ENCODE measurements at regions not wholly inside any gene's neighbourhood (a gene's known extent, or its start where the extent isn't known, plus 50 kb on each side); places are given as distances from the start of the nearest gene placed in this dataset.

- ChIA-PET POLR2A (no interaction called here), CTCF (no interaction called here)
- peaks cover 6% of the 10 kb centered on the region; the same call in 1 of the 2 replicates for H3K4me1 ChIP-seq (ENCODE audit: control insufficient read depth, insufficient read depth, low read length)
- in situ Hi-C loops (cut with HindIII; ENCODE audit: low pct_unique_long_range_greater_than_20kb, low sequenced_read_pairs) (no loop called here), intact Hi-C loops (cut with micrococcal nuclease; ENCODE audit: unreplicated experiment) (no loop called here)
- ATAC-seq (peak; percentile 69; the same call in 1 of the 2 replicates), DNase-seq (ENCODE audit: low read depth, low spot score) (no peak)
- BruUV-seq (replicated peaks) = no TSS peak
- H3K4me3 ChIP-seq (ENCODE audit: low read depth in 2 of 2, low read length in 2 of 2) = peak overlapping the region; percentile 15 to 39
- H3K9me3 ChIP-seq (ENCODE audit: control insufficient read depth, insufficient read depth, low read depth, low read length) = no peaks in the 10 kb centered on the region
- no peak overlapping the region for H3K27ac ChIP-seq (ENCODE audit: low read length)
- no peaks in the 10 kb centered on the region for H3K27me3 ChIP-seq (ENCODE audit: control insufficient read depth, insufficient read depth, low read length)
- no peak for TF ChIP-seq CTCF (IDR thresholded peaks at IDR 0.05)
- no peak for TF ChIP-seq SIN3A (IDR thresholded peaks at IDR 0.05; ENCODE audit: borderline replicate concordance, insufficient read depth, low read depth, low read length)
- no peak for TF ChIP-seq REST (IDR thresholded peaks at IDR 0.05; ENCODE audit: insufficient read depth in 1 of 2, low read depth in 2 of 2, low read length in 1 of 2)
- TF ChIP-seq POLR2AphosphoS5 (IDR thresholded peaks at IDR 0.05; ENCODE audit: low read depth, low read length) = no peak
- no peak for TF ChIP-seq TCF7L2 (IDR thresholded peaks at IDR 0.05; ENCODE audit: low read depth, low read length)
- H3K36me3 ChIP-seq (ENCODE audit: control insufficient read depth, insufficient read depth, low read length) = no peaks in the 10 kb centered on the region
Observed at GRCh38 chr6:21478883-21479539, 114.5 kb upstream of the SOX4 start.

- ATAC-seq (no peak), DNase-seq (ENCODE audit: low read depth, low spot score) (no peak)
- POLR2A ChIA-PET = no interaction called here
- H3K4me3 ChIP-seq (ENCODE audit: low read depth in 2 of 2, low read length in 2 of 2) = no peak overlapping the region
- intact Hi-C loops (cut with micrococcal nuclease; ENCODE audit: unreplicated experiment) (no loop called here), in situ Hi-C loops (cut with HindIII; ENCODE audit: low pct_unique_long_range_greater_than_20kb, low sequenced_read_pairs) (no loop called here)
- CTCF ChIA-PET = interaction anchor here (0.7 kb wide), 1 partner anchor 154 kb away, joined by 3 read pairs; no protein-coding TSS in a partner anchor
- H3K4me1 ChIP-seq (ENCODE audit: control insufficient read depth, insufficient read depth, low read length) = no peaks in the 10 kb centered on the region
- no peaks in the 10 kb centered on the region for H3K9me3 ChIP-seq (ENCODE audit: control insufficient read depth, insufficient read depth, low read depth, low read length)
- BruUV-seq (replicated peaks) = no TSS peak
- no peaks in the 10 kb centered on the region for H3K36me3 ChIP-seq (ENCODE audit: control insufficient read depth, insufficient read depth, low read length)
- no peaks in the 10 kb centered on the region for H3K27me3 ChIP-seq (ENCODE audit: control insufficient read depth, insufficient read depth, low read length)
- no peak overlapping the region for H3K27ac ChIP-seq (ENCODE audit: low read length)
- TF ChIP-seq REST (IDR thresholded peaks at IDR 0.05; ENCODE audit: insufficient read depth in 1 of 2, low read depth in 2 of 2, low read length in 1 of 2) (no peak), POLR2AphosphoS5 (IDR thresholded peaks at IDR 0.05; ENCODE audit: low read depth, low read length) (no peak), TCF7L2 (IDR thresholded peaks at IDR 0.05; ENCODE audit: low read depth, low read length) (no peak), SIN3A (IDR thresholded peaks at IDR 0.05; ENCODE audit: borderline replicate concordance, insufficient read depth, low read depth, low read length) (no peak), CTCF (IDR thresholded peaks at IDR 0.05) (no peak)
Observed at GRCh38 chr6:21486115-21486514, 107.4 kb upstream of the SOX4 start.
